ENCODE measurements at regions not wholly inside any gene's neighbourhood (a gene's known extent, or its start where the extent isn't known, plus 50 kb on each side); places are given as distances from the start of the nearest gene placed in this dataset.
"Not testable (repeated sequence)": the region's sequence is repeated elsewhere in the genome, so short reads cannot be mapped to it uniquely, and the experiment has no call there.

DNA sequence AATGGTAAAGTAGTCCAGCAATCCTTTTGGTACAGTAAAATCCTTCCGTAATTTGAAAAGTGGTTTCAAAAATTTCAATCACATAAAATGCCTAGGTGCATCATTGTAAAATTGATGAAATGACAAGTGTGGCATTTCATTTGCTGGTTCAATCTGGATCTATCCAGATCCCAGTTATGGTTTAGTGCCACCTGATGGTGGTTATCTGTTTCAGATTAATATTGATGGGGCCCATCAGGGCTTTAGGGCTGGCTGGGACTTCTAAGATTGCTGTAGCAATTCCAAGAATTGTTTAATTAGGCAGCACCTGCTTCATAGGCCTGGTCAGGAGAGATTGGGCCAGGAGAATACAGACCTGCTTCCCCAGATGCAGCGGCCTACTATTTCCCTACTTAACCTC is 55.5 kb upstream of the PIK3C3 start:
- no peak for DNase-seq (ENCODE audit: low spot score)

DNA sequence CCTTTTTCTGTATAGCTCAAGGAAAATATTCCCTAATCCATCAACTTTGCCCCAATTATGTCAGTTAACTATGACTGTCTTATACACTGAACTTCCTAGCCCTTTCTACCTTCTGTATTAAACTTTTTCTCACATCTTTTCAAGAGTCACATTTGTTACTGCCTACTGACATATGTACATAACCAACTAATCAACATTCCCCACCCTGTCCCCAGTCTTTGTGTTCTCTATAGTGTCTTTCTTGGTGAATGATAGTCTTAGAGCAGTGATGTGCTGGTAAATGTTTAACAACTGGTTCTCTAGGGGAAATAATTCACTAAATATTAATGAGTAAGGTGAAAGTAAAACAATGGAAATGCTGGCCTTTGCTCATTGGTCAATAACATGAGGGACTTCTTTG is 61.6 kb upstream of the PIK3C3 start:
- DNase-seq (ENCODE audit: low spot score): no peak

DNA sequence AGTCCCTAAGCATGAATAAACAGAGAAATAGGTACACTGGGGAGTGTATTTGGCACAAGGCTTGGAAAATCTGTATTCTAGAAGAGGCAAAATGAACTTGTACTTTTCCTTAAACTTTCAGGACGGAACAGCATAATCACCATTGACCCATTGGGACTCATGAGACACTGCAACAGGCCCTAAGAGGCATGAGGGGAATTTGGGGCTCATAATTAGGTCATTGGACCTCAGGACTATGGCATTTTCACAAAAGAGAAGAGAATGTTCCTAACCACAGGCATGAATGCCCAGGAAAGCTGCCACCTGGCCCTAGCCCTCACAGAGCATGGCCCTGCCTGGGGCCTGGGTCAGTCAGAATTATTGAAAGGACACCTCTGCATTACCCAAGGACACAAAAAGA is 67.9 kb upstream of the PIK3C3 start:
- DNase-seq (ENCODE audit: low spot score): no peak

DNA sequence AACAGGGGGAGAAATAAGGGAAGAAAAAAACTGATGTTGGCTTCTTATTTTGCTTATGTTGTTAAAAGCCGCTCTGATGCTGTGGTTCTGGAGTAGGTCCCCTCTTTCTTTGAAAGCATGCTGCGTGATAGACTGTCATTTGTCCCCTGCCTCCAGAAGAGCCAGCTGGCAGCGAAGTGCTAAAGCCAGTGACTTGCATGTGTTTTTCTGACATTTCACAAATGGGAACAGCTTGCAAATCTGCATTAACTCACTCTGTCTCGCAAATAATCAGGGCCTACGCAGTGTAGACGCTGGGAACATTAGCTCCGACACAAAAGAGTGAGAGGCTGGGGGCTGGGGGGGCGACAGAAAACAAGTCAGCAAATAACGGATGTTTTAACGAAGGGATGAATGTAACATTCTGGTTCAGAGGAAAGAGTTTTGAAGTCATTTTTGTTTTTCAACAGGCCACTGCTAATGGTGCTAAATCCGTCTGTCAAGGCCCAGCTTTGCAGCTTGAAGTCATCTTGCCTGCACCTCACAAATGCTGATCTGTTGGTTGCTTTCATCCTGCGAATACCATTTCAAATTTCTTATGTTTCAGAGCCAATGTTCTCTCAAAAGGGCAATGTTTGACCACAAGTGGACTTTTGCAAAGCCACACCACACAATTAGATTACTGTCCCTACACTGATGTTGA is 68.8 kb upstream of the PIK3C3 start:
- DNase-seq (ENCODE audit: low spot score): peak; percentile 47

GRCh38 chr18:41881285-41881684 is 73.7 kb upstream of the PIK3C3 start:
- no peak for DNase-seq (ENCODE audit: low spot score)

- DNase-seq (ENCODE audit: low spot score): no peak
These were observed 75.8 kb upstream of the PIK3C3 start for GRCh38 chr18:41879256-41879655.

DNA sequence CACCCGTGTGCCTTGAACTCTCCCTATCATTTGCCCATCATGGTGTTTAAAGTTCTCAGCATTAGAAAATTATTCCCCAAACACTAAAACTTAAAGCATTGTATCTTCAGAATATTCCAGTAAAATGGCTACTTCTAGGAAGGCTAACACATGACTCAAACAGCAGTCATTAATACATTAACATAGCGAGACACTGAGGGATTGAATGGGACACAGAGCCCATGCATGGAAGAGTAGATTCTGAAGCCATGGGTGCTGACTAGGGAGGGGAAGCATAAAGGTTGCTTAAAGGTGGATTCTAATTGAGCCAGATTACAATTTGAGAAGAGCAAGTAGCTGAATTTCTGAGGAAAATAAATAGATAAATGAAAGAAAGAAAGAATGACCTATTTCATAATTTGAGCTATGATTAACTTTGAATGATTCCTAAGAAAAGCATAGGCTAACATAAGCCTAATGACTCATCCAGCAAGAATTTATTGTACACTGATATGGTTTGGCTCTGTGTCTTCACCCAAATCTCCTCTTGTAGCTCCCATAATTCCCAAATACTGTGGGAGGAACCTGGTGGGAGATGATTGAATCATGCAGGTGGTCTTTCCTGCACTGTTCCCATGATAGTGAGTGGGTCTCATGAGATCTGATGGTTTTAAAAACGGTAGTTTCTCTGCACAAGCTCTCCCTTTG is 79.8 kb upstream of the PIK3C3 start:
- DNase-seq (ENCODE audit: low spot score): no peak

DNA sequence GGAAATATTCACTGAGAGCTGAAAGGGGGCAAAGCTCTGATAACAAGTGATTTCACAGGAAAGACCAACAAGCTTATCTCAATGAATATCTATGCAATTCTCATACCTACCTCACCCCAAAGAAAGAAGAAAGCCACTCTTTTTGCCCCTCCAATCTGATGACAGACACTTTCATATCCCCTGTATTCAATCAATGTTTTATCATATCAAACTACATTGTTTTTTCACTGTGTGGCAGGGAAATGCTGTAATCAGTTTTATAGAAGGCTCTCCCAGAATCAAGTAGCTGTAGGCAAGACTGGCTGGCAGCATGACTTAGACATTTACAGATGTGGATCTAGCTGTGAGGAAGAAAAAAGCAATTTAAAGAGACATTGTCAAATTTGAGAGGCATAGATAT is 81.3 kb upstream of the PIK3C3 start:
- no peak for DNase-seq (ENCODE audit: low spot score)

GRCh38 chr18:41872206-41872605 is 82.8 kb upstream of the PIK3C3 start:
- DNase-seq (ENCODE audit: low spot score): no peak

DNA sequence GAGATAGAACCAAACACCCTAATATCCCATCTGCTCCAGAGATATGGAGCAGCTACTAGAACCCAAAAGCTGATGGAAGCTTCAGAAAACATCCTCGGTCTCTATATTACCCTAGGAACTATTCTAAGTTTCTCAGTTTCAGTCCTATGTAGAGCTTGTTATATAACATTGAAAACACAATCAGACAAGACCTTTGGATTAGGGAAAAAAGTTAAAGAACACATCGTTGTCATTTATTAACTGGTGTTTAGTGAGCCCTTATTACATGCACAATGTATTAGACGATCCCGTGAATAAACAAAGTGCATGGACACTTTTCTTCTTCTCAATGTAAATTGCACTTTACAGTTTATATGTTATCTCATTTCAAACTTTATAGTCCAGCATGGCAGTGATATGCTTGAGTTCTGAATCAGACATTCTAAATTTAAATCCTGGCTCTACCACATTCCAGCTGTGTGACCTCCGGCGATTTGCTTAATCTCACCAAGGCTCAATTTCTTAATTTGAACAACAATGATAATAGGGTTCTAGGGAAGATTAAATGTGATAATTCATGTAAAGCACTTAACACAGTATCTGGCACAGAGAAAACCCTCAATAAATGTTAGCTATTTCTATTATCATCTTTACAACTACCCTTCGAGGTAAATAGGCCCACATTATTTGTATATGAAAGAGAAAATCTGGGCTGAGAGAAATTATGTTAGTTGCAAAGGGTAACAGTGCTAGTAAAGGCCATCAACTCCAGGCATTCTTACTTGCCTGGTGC is 83.6 kb upstream of the PIK3C3 start:
- no peak for DNase-seq (ENCODE audit: low spot score)

GRCh38 chr18:41870817-41871216 is 84.2 kb upstream of the PIK3C3 start:
- DNase-seq (ENCODE audit: low spot score): no peak

DNA sequence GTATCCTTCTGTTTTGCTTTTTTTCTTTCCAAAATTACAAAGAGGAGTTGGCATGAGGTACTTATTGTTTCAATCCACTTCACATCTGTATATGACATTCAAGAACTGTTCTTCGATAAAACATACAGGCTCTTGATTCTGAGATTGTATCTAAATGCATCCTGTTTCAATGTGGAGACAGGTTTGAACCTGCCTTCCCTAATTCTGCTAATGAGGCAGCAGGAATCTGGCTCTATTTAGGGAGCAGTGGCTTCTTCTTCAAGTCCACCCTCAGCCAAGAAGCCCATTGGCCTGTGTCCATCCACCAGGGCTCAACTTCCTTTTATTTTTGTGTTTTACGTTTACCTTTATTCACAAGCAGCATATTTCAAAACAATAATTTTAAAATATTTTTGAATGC is 84.8 kb upstream of the PIK3C3 start:
- DNase-seq (ENCODE audit: low spot score): no peak

GRCh38 chr18:41865796-41866195 is 89.2 kb upstream of the PIK3C3 start:
- not testable (repeated sequence) for DNase-seq (ENCODE audit: low spot score)

DNA sequence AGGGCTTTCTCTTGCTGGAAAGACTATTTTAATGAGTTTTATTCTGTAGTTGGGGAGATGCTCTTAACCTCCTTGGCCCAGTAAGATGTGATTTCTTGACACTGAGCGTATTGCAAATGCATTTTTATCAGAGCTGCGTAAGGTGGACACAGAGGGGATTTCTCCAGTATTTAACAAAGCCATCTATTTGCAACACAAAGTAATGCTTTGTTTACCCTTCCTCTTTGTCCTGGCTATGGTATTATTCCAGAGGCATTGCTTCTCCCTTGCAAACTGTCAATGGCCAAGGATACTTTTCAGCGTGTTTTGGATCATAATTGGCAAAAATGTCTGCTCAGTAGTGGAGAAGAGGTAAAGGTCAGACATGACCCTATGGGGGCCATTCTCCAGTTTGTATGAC is 90.8 kb upstream of the PIK3C3 start:
- no peak for DNase-seq (ENCODE audit: low spot score)

GRCh38 chr18:41862921-41863320 is 92.1 kb upstream of the PIK3C3 start:
- DNase-seq (ENCODE audit: low spot score): no peak

GRCh38 chr18:41860987-41861386 is 94.0 kb upstream of the PIK3C3 start:
- DNase-seq (ENCODE audit: low spot score): no peak

- no peak for DNase-seq (ENCODE audit: low spot score)
These were observed 96.1 kb upstream of the PIK3C3 start for GRCh38 chr18:41858761-41859555.

GRCh38 chr18:41853280-41853679 is 101.8 kb upstream of the PIK3C3 start:
- no peak for DNase-seq (ENCODE audit: low spot score)

- DNase-seq (ENCODE audit: low spot score): no peak
These were observed 104.3 kb upstream of the PIK3C3 start for GRCh38 chr18:41850781-41851180.

- no peak for DNase-seq (ENCODE audit: low spot score)
These were observed 105.4 kb upstream of the PIK3C3 start for GRCh38 chr18:41849632-41850031.

DNA sequence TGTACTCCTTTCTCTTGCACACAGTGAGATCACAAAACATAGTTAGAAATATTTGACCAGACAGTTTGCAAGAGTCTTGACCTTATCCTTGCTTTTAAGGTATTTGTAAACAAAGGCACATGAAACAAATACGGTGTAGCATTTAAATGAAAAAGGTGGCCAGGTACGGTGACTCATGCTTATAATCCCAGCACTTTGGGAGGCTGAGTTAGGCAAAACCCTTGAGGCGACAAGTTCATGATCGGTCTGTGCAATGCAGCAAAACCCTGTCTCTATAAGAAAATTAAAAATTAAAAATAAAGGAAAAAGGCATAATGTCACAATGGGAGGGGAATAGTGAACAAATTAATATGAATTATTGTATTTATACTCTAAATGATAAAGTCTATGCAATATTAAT is 109.5 kb upstream of the PIK3C3 start:
- DNase-seq (ENCODE audit: low spot score): no peak

GRCh38 chr18:41842886-41843285 is 112.1 kb upstream of the PIK3C3 start:
- DNase-seq (ENCODE audit: low spot score): no peak

Measured in Ammon's horn (tissue), 1 donor.